ENCODE measurements at regions not wholly inside any gene's neighbourhood (a gene's known extent, or its start where the extent isn't known, plus 50 kb on each side); places are given as distances from the start of the nearest gene placed in this dataset.
"Not testable (repeated sequence)": the region's sequence is repeated elsewhere in the genome, so short reads cannot be mapped to it uniquely, and the experiment has no call there.

- H3K9me3 ChIP-seq = no peaks in the 10 kb centered on the region
- no peaks in the 10 kb centered on the region for H3K36me3 ChIP-seq
- H3K27ac ChIP-seq = no peak overlapping the region
- no peak for TF ChIP-seq CTCF (IDR thresholded peaks at IDR 0.05)
- no peak for TF ChIP-seq POLR2AphosphoS5 (IDR thresholded peaks at IDR 0.05)
- H3K27me3 ChIP-seq = no peaks in the 10 kb centered on the region
- H3K4me1 ChIP-seq = peaks cover 0 to 18% (median 15%) of the 10 kb centered on the region in 4 donors
- no peak for DNase-seq
- intact Hi-C loops (cut with DNase I) = no loop called here
- WGBS, 2 donors = 33 to 64% methylated on average over 2 of the region's 2 CpGs
- no peak overlapping the region for H3K4me3 ChIP-seq
Measured at GRCh38 chr12:88362439-88362838, 217.8 kb downstream of the KITLG start.

- Histone ChIP-seq H3K9me3 (no peaks in the 10 kb centered on the region), H3K4me3 (no peak overlapping the region), H3K36me3 (no peaks in the 10 kb centered on the region), H3K27me3 (no peaks in the 10 kb centered on the region), H3K4me1 (peaks cover 0 to 18% (median 15%) of the 10 kb centered on the region in 4 donors), H3K27ac (no peak overlapping the region)
- no peak for DNase-seq
- intact Hi-C loops (cut with DNase I) = no loop called here
- TF ChIP-seq POLR2A (IDR thresholded peaks at IDR 0.05) (no peak), EP300 (IDR thresholded peaks at IDR 0.05) (no peak), POLR2AphosphoS5 (IDR thresholded peaks at IDR 0.05) (no peak), CTCF (IDR thresholded peaks at IDR 0.05) (no peak)
- 60 to 73% methylated on average over 3 of the region's 3 CpGs for WGBS, 2 donors
Measured at GRCh38 chr12:88365403-88365802, 214.9 kb downstream of the KITLG start.

- H3K27ac ChIP-seq = no peak overlapping the region
- no peaks in the 10 kb centered on the region for H3K36me3 ChIP-seq
- no peak for DNase-seq
- WGBS, 2 donors = 90 to 92% methylated on average over 4 of the region's 4 CpGs
- intact Hi-C loops (cut with DNase I) = no loop called here
- TF ChIP-seq POLR2AphosphoS5 (IDR thresholded peaks at IDR 0.05) (no peak), POLR2A (IDR thresholded peaks at IDR 0.05) (no peak), CTCF (IDR thresholded peaks at IDR 0.05) (no peak), EP300 (IDR thresholded peaks at IDR 0.05) (no peak)
- peaks cover 0 to 18% (median 15%) of the 10 kb centered on the region in 4 donors for H3K4me1 ChIP-seq
- H3K27me3 ChIP-seq = no peaks in the 10 kb centered on the region
- no peaks in the 10 kb centered on the region for H3K9me3 ChIP-seq
- H3K4me3 ChIP-seq = no peak overlapping the region
Measured at GRCh38 chr12:88366101-88366500, 214.2 kb downstream of the KITLG start.

GRCh38 chr12:88367231-88367630 is 213.0 kb downstream of the KITLG start:
- no peak for DNase-seq
- H3K36me3 ChIP-seq = no peaks in the 10 kb centered on the region
- H3K4me1 ChIP-seq = peaks cover 0 to 18% (median 13%) of the 10 kb centered on the region in 4 donors
- H3K27me3 ChIP-seq = no peaks in the 10 kb centered on the region
- intact Hi-C loops (cut with DNase I) = no loop called here
- H3K9me3 ChIP-seq = no peaks in the 10 kb centered on the region
- no peak overlapping the region for H3K27ac ChIP-seq
- no peak overlapping the region for H3K4me3 ChIP-seq
- TF ChIP-seq EP300 (IDR thresholded peaks at IDR 0.05) (no peak), POLR2AphosphoS5 (IDR thresholded peaks at IDR 0.05) (no peak), POLR2A (IDR thresholded peaks at IDR 0.05) (no peak), CTCF (IDR thresholded peaks at IDR 0.05) (no peak)

- H3K36me3 ChIP-seq; DNase-seq; intact Hi-C loops (cut with DNase I); H3K4me1 ChIP-seq; H3K27me3 ChIP-seq; H3K27ac ChIP-seq; H3K4me3 ChIP-seq; H3K9me3 ChIP-seq: not testable (repeated sequence)
- 69 to 77% methylated on average over 5 of the region's 5 CpGs for WGBS, 2 donors
Measured at GRCh38 chr12:88368077-88368476, 212.2 kb downstream of the KITLG start.
